ENCODE measurements at regions not wholly inside any gene's neighbourhood (a gene's known extent, or its start where the extent isn't known, plus 50 kb on each side); places are given as distances from the start of the nearest gene placed in this dataset.
"Not testable (repeated sequence)": the region's sequence is repeated elsewhere in the genome, so short reads cannot be mapped to it uniquely, and the experiment has no call there.

- intact Hi-C loops (cut with micrococcal nuclease; ENCODE audit: unreplicated experiment), result no loop called here
- CTCF ChIA-PET, result no interaction called here
- BruUV-seq (replicated peaks), result no TSS peak
- TF ChIP-seq CTCF (conservative IDR thresholded peaks at IDR 0.05) (no peak), EZH2 (IDR thresholded peaks at IDR 0.05; ENCODE audit: low read depth) (no peak)
- no peak for DNase-seq
- no peaks in the 10 kb centered on the region for H3K27me3 ChIP-seq (ENCODE audit: insufficient read depth, low read depth)
- H3K9me3 ChIP-seq (ENCODE audit: insufficient read depth, low read depth), result 0 out of 2 replicates have a peak, but pooled peaks cover 2% of the 10 kb centered on the region
- no peaks in the 10 kb centered on the region for H3F3A ChIP-seq (ENCODE audit: insufficient read depth, low read depth)
- no peaks in the 10 kb centered on the region for H3K79me2 ChIP-seq (ENCODE audit: low read depth)
- H3K9me2 ChIP-seq (ENCODE audit: insufficient read depth), result no peaks in the 10 kb centered on the region
- no peaks in the 10 kb centered on the region for H4K20me1 ChIP-seq (ENCODE audit: insufficient read depth)
- POLR2A ChIA-PET (ENCODE audit: unreplicated experiment), result no interaction called here
- H2AFZ ChIP-seq, result no peak overlapping the region
- no peak overlapping the region for H3K4me2 ChIP-seq
- H3K27ac ChIP-seq, result no peak overlapping the region
- H3K4me3 ChIP-seq, result no peak overlapping the region
- no peaks in the 10 kb centered on the region for H3K36me3 ChIP-seq (ENCODE audit: low read depth)
- H3K4me1 ChIP-seq (replicated peaks; ENCODE audit: insufficient read depth), result no peaks in the 10 kb centered on the region
Observed at GRCh38 chr19:20273951-20274570, 107.0 kb downstream of the ZNF486 start.

- intact Hi-C loops (cut with micrococcal nuclease; ENCODE audit: unreplicated experiment), result no loop called here
- H3K4me2 ChIP-seq, result no peak overlapping the region
- H4K20me1 ChIP-seq (ENCODE audit: insufficient read depth), result no peaks in the 10 kb centered on the region
- H3K9me3 ChIP-seq (ENCODE audit: insufficient read depth, low read depth), result 0 out of 2 replicates have a peak, but pooled peaks cover 2% of the 10 kb centered on the region
- no peak overlapping the region for H2AFZ ChIP-seq
- H3K27ac ChIP-seq, result no peak overlapping the region
- no peaks in the 10 kb centered on the region for H3K4me1 ChIP-seq (replicated peaks; ENCODE audit: insufficient read depth)
- H3K4me3 ChIP-seq, result no peak overlapping the region
- TF ChIP-seq EZH2 (IDR thresholded peaks at IDR 0.05; ENCODE audit: low read depth) (no peak), CTCF (conservative IDR thresholded peaks at IDR 0.05) (no peak)
- no peaks in the 10 kb centered on the region for H3K79me2 ChIP-seq (ENCODE audit: low read depth)
- ChIA-PET POLR2A (ENCODE audit: unreplicated experiment) (no interaction called here), CTCF (no interaction called here)
- DNase-seq, result no peak
- BruUV-seq (replicated peaks), result no TSS peak
- H3K36me3 ChIP-seq (ENCODE audit: low read depth), result no peaks in the 10 kb centered on the region
- H3K27me3 ChIP-seq (ENCODE audit: insufficient read depth, low read depth), result no peaks in the 10 kb centered on the region
- no peaks in the 10 kb centered on the region for H3F3A ChIP-seq (ENCODE audit: insufficient read depth, low read depth)
- H3K9me2 ChIP-seq (ENCODE audit: insufficient read depth), result no peaks in the 10 kb centered on the region
Observed at GRCh38 chr19:20273376-20273775, 106.4 kb downstream of the ZNF486 start.

GRCh38 chr19:20272627-20273010, 105.6 kb downstream of the ZNF486 start:
- H3K9me3 ChIP-seq (ENCODE audit: insufficient read depth, low read depth); H3K27ac ChIP-seq; CTCF ChIA-PET; H3K4me3 ChIP-seq; intact Hi-C loops (cut with micrococcal nuclease; ENCODE audit: unreplicated experiment); H3K79me2 ChIP-seq (ENCODE audit: low read depth); H3K9me2 ChIP-seq (ENCODE audit: insufficient read depth); H4K20me1 ChIP-seq (ENCODE audit: insufficient read depth); H3K4me1 ChIP-seq (replicated peaks; ENCODE audit: insufficient read depth); H3K36me3 ChIP-seq (ENCODE audit: low read depth); H2AFZ ChIP-seq; POLR2A ChIA-PET (ENCODE audit: unreplicated experiment); H3F3A ChIP-seq (ENCODE audit: insufficient read depth, low read depth); H3K27me3 ChIP-seq (ENCODE audit: insufficient read depth, low read depth); H3K4me2 ChIP-seq; DNase-seq; BruUV-seq (replicated peaks): not testable (repeated sequence)

- BruUV-seq (replicated peaks); intact Hi-C loops (cut with micrococcal nuclease; ENCODE audit: unreplicated experiment): not testable (repeated sequence)
- CTCF ChIA-PET, result interaction anchor here (0.7 kb wide), 1 partner anchor 313 kb away, joined by 6 read pairs; no protein-coding TSS in a partner anchor
Observed at GRCh38 chr19:20271927-20272626, 105.1 kb downstream of the ZNF486 start.

More at GRCh38 chr19:20271927-20272626, 105.1 kb downstream of the ZNF486 start:
- POLR2A ChIA-PET (ENCODE audit: unreplicated experiment); H3K9me3 ChIP-seq (ENCODE audit: insufficient read depth, low read depth); H3K27me3 ChIP-seq (ENCODE audit: insufficient read depth, low read depth); H3K4me3 ChIP-seq; H3K4me2 ChIP-seq; H3K4me1 ChIP-seq (replicated peaks; ENCODE audit: insufficient read depth); H4K20me1 ChIP-seq (ENCODE audit: insufficient read depth); H3K79me2 ChIP-seq (ENCODE audit: low read depth); H3K9me2 ChIP-seq (ENCODE audit: insufficient read depth); H2AFZ ChIP-seq; DNase-seq; H3F3A ChIP-seq (ENCODE audit: insufficient read depth, low read depth); H3K27ac ChIP-seq; H3K36me3 ChIP-seq (ENCODE audit: low read depth): not testable (repeated sequence)

Data from PC-9 (cell line).